GM12801 (cell line): ENCODE measurements at regions not wholly inside any gene's neighbourhood (a gene's known extent, or its start where the extent isn't known, plus 50 kb on each side); places are given as distances from the start of the nearest gene placed in this dataset.

Source experiments
- TF ChIP-seq, protein P1 (sequence below): IDR thresholded peaks from one replicate; pipeline ENCODE4 v1.5.1; 2011; ENCODE audit warnings: control low read depth; ENCODE audit not compliant: insufficient read length; ENCODE audit errors: extremely low read depth

DNA sequence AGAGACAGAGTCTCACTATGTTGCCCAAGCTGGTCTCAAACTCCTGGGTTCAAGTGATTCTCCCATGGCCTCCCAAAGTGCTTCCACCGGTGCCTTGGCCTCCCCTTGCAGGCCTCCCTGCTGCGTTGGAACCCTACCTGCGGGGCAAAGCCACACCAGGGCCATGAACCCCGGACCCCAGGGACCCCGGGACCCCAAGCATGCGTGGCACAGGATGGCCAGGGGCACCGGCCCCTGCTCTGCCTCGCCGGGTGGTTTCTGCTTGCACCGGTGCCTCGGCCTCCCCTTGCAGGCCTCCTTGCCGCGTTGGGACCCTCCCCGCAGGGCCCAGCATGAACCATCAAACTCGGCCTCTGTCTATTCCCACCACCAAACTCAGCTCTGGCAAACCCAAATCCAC, 301.0 kb upstream of the NPVF start:
- TF ChIP-seq, protein P1, sequence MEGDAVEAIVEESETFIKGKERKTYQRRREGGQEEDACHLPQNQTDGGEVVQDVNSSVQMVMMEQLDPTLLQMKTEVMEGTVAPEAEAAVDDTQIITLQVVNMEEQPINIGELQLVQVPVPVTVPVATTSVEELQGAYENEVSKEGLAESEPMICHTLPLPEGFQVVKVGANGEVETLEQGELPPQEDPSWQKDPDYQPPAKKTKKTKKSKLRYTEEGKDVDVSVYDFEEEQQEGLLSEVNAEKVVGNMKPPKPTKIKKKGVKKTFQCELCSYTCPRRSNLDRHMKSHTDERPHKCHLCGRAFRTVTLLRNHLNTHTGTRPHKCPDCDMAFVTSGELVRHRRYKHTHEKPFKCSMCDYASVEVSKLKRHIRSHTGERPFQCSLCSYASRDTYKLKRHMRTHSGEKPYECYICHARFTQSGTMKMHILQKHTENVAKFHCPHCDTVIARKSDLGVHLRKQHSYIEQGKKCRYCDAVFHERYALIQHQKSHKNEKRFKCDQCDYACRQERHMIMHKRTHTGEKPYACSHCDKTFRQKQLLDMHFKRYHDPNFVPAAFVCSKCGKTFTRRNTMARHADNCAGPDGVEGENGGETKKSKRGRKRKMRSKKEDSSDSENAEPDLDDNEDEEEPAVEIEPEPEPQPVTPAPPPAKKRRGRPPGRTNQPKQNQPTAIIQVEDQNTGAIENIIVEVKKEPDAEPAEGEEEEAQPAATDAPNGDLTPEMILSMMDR, result no peak

DNA sequence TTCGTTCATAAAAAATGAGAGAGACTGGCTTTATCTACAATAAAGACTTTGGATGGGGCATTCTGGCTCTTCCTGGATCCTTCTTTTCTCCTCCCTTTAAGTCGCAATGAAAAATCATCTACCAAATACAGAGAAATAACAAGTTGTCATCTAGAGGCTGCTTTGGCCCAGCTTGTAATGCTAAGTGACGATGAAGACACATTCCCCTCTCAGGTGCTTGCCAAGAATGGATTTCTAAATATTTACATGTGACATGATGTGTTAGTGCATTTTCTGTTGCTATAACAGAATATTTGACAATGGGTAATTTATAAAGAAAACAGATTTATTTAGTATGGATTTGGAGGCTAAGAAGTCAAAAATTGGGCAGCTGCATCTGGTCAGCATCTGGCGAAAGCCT, 308.6 kb upstream of the NPVF start:
- TF ChIP-seq, protein P1, result no peak

DNA sequence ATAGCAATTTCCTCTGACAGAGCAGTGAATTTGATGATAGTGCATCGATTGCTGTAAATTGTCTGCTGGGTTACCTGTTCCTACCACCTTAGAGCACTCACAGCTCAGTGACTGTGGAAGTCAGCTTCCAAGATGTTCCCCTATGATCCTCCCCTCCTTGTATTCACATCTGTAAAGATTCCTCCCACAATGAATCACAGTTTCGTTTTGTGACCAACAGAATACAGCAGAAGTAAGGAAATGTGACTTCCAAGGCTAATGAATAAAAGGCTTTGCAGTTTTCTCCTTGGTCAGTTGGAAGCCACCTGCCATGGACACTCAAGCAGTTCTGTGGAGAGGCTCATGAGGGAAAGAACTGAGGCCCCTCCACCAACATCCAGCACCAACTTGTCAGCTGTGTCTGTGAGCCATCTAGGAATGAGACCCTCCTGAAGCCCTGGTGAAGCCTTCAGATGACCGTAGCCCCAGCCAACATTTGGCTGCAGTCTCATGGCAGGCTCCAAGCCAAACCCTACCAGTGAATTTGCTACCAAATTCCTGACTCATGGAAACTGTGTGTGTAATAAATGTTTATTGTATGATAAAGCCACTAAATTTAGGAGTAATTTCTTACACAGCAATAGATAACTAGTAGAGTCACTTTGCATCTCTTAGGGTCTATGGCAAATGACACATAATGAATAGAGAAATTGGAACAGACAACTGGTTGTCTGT, 309.5 kb upstream of the NPVF start:
- TF ChIP-seq, protein P1, result no peak

DNA sequence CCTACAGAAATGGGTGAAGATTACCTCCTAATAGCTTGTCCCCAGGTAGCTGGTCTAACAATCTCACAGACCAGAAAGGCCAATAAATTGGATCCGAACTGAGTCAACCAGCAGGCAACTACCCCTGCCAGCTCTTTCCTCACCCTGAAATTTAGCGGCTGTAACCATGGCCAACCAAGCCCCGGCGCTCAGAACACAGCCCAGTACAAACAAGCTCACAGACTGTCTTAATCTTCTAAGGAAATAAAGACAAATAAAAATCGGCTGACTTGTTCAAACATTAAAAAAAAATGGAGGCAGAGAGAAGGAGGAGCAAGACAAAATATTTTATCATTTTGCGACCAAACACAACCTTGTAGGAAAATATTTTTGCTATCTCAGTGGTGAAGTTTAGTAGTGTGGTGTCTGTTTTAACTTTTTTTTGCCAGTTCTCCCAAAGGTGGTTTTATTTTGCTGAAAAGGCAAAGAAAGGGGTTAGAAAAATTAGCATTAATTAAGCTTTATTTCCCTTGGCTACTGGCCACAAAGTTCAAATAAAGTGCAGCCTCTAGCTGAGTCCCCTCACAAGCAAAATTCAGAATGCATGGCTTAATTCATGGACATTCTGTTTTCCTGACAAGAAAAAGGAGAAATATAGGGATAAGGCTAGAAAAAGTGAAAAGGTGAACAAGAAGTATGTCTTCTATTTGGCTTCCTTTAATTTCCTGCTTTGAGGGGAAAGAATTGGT, 313.0 kb upstream of the NPVF start:
- TF ChIP-seq, protein P1, result no peak

DNA sequence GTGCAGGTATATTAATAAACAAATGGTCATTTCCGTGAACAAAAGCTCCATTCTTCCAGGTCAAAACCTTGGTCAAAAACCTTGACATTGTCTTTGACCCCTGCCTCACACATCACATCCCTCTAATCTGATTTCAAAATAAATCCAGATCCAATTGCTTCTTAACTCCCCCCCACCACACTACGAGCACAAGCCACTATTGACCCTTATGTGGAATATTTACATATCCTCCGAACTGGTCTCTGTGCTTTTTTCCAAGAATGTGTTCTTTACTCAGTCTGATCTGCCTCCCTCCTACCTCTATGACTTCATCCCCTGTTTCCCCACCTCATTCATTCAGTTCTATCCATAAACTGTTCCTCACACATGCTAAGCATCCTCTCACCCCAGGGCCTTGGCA, 313.6 kb upstream of the NPVF start:
- TF ChIP-seq, protein P1, result no peak

DNA sequence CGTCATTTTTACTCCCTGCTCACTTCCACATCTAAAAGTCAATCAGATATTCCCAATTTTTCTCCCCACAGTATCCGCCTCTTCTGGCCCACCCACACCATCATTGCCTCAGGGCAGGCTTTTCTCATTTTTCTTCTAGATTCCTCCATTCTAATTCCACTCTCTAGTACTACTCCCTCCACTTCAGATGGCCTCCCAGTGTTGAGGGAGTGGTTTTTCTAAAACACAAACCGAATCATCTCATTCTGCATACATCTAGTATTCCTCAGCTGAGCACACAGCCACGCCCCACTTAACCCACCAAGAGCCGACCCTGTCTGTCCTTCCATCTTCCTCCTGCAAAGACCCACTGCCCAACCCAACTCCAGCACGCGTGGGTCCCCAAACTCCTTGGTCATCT, 314.9 kb upstream of the NPVF start:
- TF ChIP-seq, protein P1, result no peak

DNA sequence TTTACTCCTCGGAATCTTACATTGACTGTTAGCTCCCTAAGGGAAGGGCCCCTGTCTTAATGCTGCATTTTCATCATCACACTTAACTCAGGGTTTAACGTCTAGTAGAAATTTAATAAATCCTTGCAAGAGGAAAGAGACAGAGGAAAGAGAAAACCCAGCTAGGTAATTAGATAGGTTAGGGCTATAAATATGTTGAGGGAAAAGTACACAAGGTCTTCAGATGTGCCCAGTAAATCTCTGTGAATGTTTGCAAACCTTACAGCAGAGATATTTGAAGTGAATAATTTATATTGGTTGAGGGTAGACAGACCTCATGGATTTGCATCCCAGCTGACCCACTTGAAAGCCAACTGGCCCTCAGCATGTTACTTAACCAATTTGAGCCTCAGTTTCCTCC, 315.5 kb upstream of the NPVF start:
- TF ChIP-seq, protein P1, result no peak
